ENCODE measurements at regions not wholly inside any gene's neighbourhood (a gene's known extent, or its start where the extent isn't known, plus 50 kb on each side); places are given as distances from the start of the nearest gene placed in this dataset.
A peak's percentile ranks its signal among the peaks of the same experiment; 100 is the strongest.

GRCh38 chr9:115220319-115221005, 102.5 kb upstream of the TNC start:
- Histone ChIP-seq H3K27ac (ENCODE audit: low read depth in 1 of 2, low read length in 1 of 2) (no peak overlapping the region), H3K4me1 (ENCODE audit: control insufficient read depth in 2 of 2, insufficient read depth in 2 of 2, low read length in 2 of 2) (no peaks in the 10 kb centered on the region), H3K9me3 (ENCODE audit: control insufficient read depth in 2 of 2, insufficient read depth in 1 of 2, low read length in 1 of 2) (no peaks in the 10 kb centered on the region), H3K36me3 (ENCODE audit: control insufficient read depth in 2 of 2, insufficient read depth in 2 of 2, low read length in 1 of 2) (no peaks in the 10 kb centered on the region), H3K27me3 (ENCODE audit: control insufficient read depth in 2 of 2, insufficient read depth in 1 of 2, low read length in 1 of 2) (no peaks in the 10 kb centered on the region), H3K4me3 (ENCODE audit: low read length in 2 of 2) (no peak overlapping the region)
- DNase-seq (ENCODE audit: low read depth in 6 of 9, low spot score in 9 of 9): peak in 1 of 9 donors; percentile 4
- WGBS: 92% methylated on average over 8 of the region's 8 CpGs

GRCh38 chr9:115223471-115223870, 105.5 kb upstream of the TNC start:
- Histone ChIP-seq H3K9me3 (ENCODE audit: control insufficient read depth in 2 of 2, insufficient read depth in 1 of 2, low read length in 1 of 2) (no peaks in the 10 kb centered on the region), H3K27ac (ENCODE audit: low read depth in 1 of 2, low read length in 1 of 2) (no peak overlapping the region), H3K36me3 (ENCODE audit: control insufficient read depth in 2 of 2, insufficient read depth in 2 of 2, low read length in 1 of 2) (no peaks in the 10 kb centered on the region), H3K4me3 (ENCODE audit: low read length in 2 of 2) (no peak overlapping the region), H3K27me3 (ENCODE audit: control insufficient read depth in 2 of 2, insufficient read depth in 1 of 2, low read length in 1 of 2) (no peaks in the 10 kb centered on the region), H3K4me1 (ENCODE audit: control insufficient read depth in 2 of 2, insufficient read depth in 2 of 2, low read length in 2 of 2) (no peaks in the 10 kb centered on the region)
- 45% methylated on average over 3 of the region's 3 CpGs for WGBS
- no peak for DNase-seq (ENCODE audit: low read depth in 6 of 9, low spot score in 9 of 9)

- no peaks in the 10 kb centered on the region for H3K4me1 ChIP-seq (ENCODE audit: control insufficient read depth in 2 of 2, insufficient read depth in 2 of 2, low read length in 2 of 2)
- H3K9me3 ChIP-seq (ENCODE audit: control insufficient read depth in 2 of 2, insufficient read depth in 1 of 2, low read length in 1 of 2): no peaks in the 10 kb centered on the region
- no peaks in the 10 kb centered on the region for H3K36me3 ChIP-seq (ENCODE audit: control insufficient read depth in 2 of 2, insufficient read depth in 2 of 2, low read length in 1 of 2)
- 97% methylated on average over 3 of the region's 3 CpGs for WGBS
- H3K27me3 ChIP-seq (ENCODE audit: control insufficient read depth in 2 of 2, insufficient read depth in 1 of 2, low read length in 1 of 2): no peaks in the 10 kb centered on the region
- H3K27ac ChIP-seq (ENCODE audit: low read depth in 1 of 2, low read length in 1 of 2): no peak overlapping the region
- DNase-seq (ENCODE audit: low read depth in 6 of 9, low spot score in 9 of 9): no peak
- H3K4me3 ChIP-seq (ENCODE audit: low read length in 2 of 2): no peak overlapping the region
Observed at GRCh38 chr9:115225459-115226116, 107.6 kb upstream of the TNC start.

- WGBS: 89% methylated on average over 3 of the region's 3 CpGs
- H3K36me3 ChIP-seq (ENCODE audit: control insufficient read depth in 2 of 2, insufficient read depth in 2 of 2, low read length in 1 of 2): no peaks in the 10 kb centered on the region
- no peaks in the 10 kb centered on the region for H3K27me3 ChIP-seq (ENCODE audit: control insufficient read depth in 2 of 2, insufficient read depth in 1 of 2, low read length in 1 of 2)
- no peaks in the 10 kb centered on the region for H3K9me3 ChIP-seq (ENCODE audit: control insufficient read depth in 2 of 2, insufficient read depth in 1 of 2, low read length in 1 of 2)
- no peak overlapping the region for H3K4me3 ChIP-seq (ENCODE audit: low read length in 2 of 2)
- no peak for DNase-seq (ENCODE audit: low read depth in 6 of 9, low spot score in 9 of 9)
- H3K4me1 ChIP-seq (ENCODE audit: control insufficient read depth in 2 of 2, insufficient read depth in 2 of 2, low read length in 2 of 2): no peaks in the 10 kb centered on the region
- no peak overlapping the region for H3K27ac ChIP-seq (ENCODE audit: low read depth in 1 of 2, low read length in 1 of 2)
Observed at GRCh38 chr9:115226152-115226551, 108.2 kb upstream of the TNC start.

GRCh38 chr9:115229496-115229895, 111.5 kb upstream of the TNC start:
- H3K4me1 ChIP-seq (ENCODE audit: control insufficient read depth in 2 of 2, insufficient read depth in 2 of 2, low read length in 2 of 2): no peaks in the 10 kb centered on the region
- H3K27ac ChIP-seq (ENCODE audit: low read depth in 1 of 2, low read length in 1 of 2): no peak overlapping the region
- no peak for DNase-seq (ENCODE audit: low read depth in 6 of 9, low spot score in 9 of 9)
- H3K27me3 ChIP-seq (ENCODE audit: control insufficient read depth in 2 of 2, insufficient read depth in 1 of 2, low read length in 1 of 2): no peaks in the 10 kb centered on the region
- H3K4me3 ChIP-seq (ENCODE audit: low read length in 2 of 2): no peak overlapping the region
- 90% methylated on average over 2 of the region's 2 CpGs for WGBS
- H3K36me3 ChIP-seq (ENCODE audit: control insufficient read depth in 2 of 2, insufficient read depth in 2 of 2, low read length in 1 of 2): no peaks in the 10 kb centered on the region
- H3K9me3 ChIP-seq (ENCODE audit: control insufficient read depth in 2 of 2, insufficient read depth in 1 of 2, low read length in 1 of 2): no peaks in the 10 kb centered on the region

GRCh38 chr9:115230924-115231515, 113.1 kb upstream of the TNC start:
- no peak for DNase-seq (ENCODE audit: low read depth in 6 of 9, low spot score in 9 of 9)
- Histone ChIP-seq H3K4me3 (ENCODE audit: low read length in 2 of 2) (no peak overlapping the region), H3K36me3 (ENCODE audit: control insufficient read depth in 2 of 2, insufficient read depth in 2 of 2, low read length in 1 of 2) (no peaks in the 10 kb centered on the region), H3K27ac (ENCODE audit: low read depth in 1 of 2, low read length in 1 of 2) (no peak overlapping the region), H3K4me1 (ENCODE audit: control insufficient read depth in 2 of 2, insufficient read depth in 2 of 2, low read length in 2 of 2) (no peaks in the 10 kb centered on the region), H3K27me3 (ENCODE audit: control insufficient read depth in 2 of 2, insufficient read depth in 1 of 2, low read length in 1 of 2) (no peaks in the 10 kb centered on the region), H3K9me3 (ENCODE audit: control insufficient read depth in 2 of 2, insufficient read depth in 1 of 2, low read length in 1 of 2) (no peaks in the 10 kb centered on the region)
- 83% methylated on average over 3 of the region's 3 CpGs for WGBS

GRCh38 chr9:115232181-115232774, 114.3 kb upstream of the TNC start:
- Histone ChIP-seq H3K4me1 (ENCODE audit: control insufficient read depth in 2 of 2, insufficient read depth in 2 of 2, low read length in 2 of 2) (no peaks in the 10 kb centered on the region), H3K27ac (ENCODE audit: low read depth in 1 of 2, low read length in 1 of 2) (no peak overlapping the region), H3K36me3 (ENCODE audit: control insufficient read depth in 2 of 2, insufficient read depth in 2 of 2, low read length in 1 of 2) (no peaks in the 10 kb centered on the region), H3K4me3 (ENCODE audit: low read length in 2 of 2) (no peak overlapping the region), H3K9me3 (ENCODE audit: control insufficient read depth in 2 of 2, insufficient read depth in 1 of 2, low read length in 1 of 2) (no peaks in the 10 kb centered on the region), H3K27me3 (ENCODE audit: control insufficient read depth in 2 of 2, insufficient read depth in 1 of 2, low read length in 1 of 2) (no peaks in the 10 kb centered on the region)
- DNase-seq (ENCODE audit: low read depth in 6 of 9, low spot score in 9 of 9): no peak

GRCh38 chr9:115234094-115234493, 116.1 kb upstream of the TNC start:
- WGBS: 94% methylated on average over 2 of the region's 2 CpGs
- H3K36me3 ChIP-seq (ENCODE audit: control insufficient read depth in 2 of 2, insufficient read depth in 2 of 2, low read length in 1 of 2): no peaks in the 10 kb centered on the region
- no peaks in the 10 kb centered on the region for H3K27me3 ChIP-seq (ENCODE audit: control insufficient read depth in 2 of 2, insufficient read depth in 1 of 2, low read length in 1 of 2)
- H3K9me3 ChIP-seq (ENCODE audit: control insufficient read depth in 2 of 2, insufficient read depth in 1 of 2, low read length in 1 of 2): no peaks in the 10 kb centered on the region
- no peak overlapping the region for H3K27ac ChIP-seq (ENCODE audit: low read depth in 1 of 2, low read length in 1 of 2)
- H3K4me1 ChIP-seq (ENCODE audit: control insufficient read depth in 2 of 2, insufficient read depth in 2 of 2, low read length in 2 of 2): no peaks in the 10 kb centered on the region
- DNase-seq (ENCODE audit: low read depth in 6 of 9, low spot score in 9 of 9): no peak
- H3K4me3 ChIP-seq (ENCODE audit: low read length in 2 of 2): no peak overlapping the region

GRCh38 chr9:115235221-115235620, 117.3 kb upstream of the TNC start:
- no peaks in the 10 kb centered on the region for H3K36me3 ChIP-seq (ENCODE audit: control insufficient read depth in 2 of 2, insufficient read depth in 2 of 2, low read length in 1 of 2)
- no peaks in the 10 kb centered on the region for H3K9me3 ChIP-seq (ENCODE audit: control insufficient read depth in 2 of 2, insufficient read depth in 1 of 2, low read length in 1 of 2)
- no peak overlapping the region for H3K4me3 ChIP-seq (ENCODE audit: low read length in 2 of 2)
- H3K27ac ChIP-seq (ENCODE audit: low read depth in 1 of 2, low read length in 1 of 2): no peak overlapping the region
- no peaks in the 10 kb centered on the region for H3K27me3 ChIP-seq (ENCODE audit: control insufficient read depth in 2 of 2, insufficient read depth in 1 of 2, low read length in 1 of 2)
- no peak for DNase-seq (ENCODE audit: low read depth in 6 of 9, low spot score in 9 of 9)
- no peaks in the 10 kb centered on the region for H3K4me1 ChIP-seq (ENCODE audit: control insufficient read depth in 2 of 2, insufficient read depth in 2 of 2, low read length in 2 of 2)
- WGBS: 41% methylated on average over 1 of the region's 1 CpG
